Kidney (tissue), 13 donors: ENCODE measurements at regions not wholly inside any gene's neighbourhood (a gene's known extent, or its start where the extent isn't known, plus 50 kb on each side); places are given as distances from the start of the nearest gene placed in this dataset.
A peak's percentile ranks its signal among the peaks of the same experiment; 100 is the strongest.

ENCODE experiments used
- DNase-seq, 5 donors: peaks; one replicate each; pipeline ENCODE4 v3.0.0-alpha.2; 2013 to 2020
- FAIRE-seq: peaks from 2 replicates; lab custom pipeline; 2012; peaks lifted over from hg19 to GRCh38; lab: Jason Lieb, UNC
- H3K27ac ChIP-seq, 2 donors: one replicate each; pipeline ENCODE4 v1.7.0; 2013; ENCODE audit warnings: low read depth in 2 of 2, low read length in 2 of 2, inconsistent platforms in 1 of 2
- H3K27me3 ChIP-seq: one replicate; pipeline ENCODE4 v1.7.1; 2013; ENCODE audit warnings: low read length, inconsistent platforms; ENCODE audit not compliant: control insufficient read depth, insufficient read depth
- H3K36me3 ChIP-seq, 3 donors: one replicate each; pipeline versions ENCODE4 v1.7.0 to v1.7.1; 2013; ENCODE audit warnings: low read length in 3 of 3, control low read depth in 1 of 3, inconsistent platforms in 1 of 3; ENCODE audit not compliant: insufficient read depth in 3 of 3, control insufficient read depth in 2 of 3
- H3K4me1 ChIP-seq, 3 donors: one replicate each; pipeline versions ENCODE4 v1.7.0 to v1.7.1; 2013; ENCODE audit warnings: low read length in 3 of 3, inconsistent platforms in 1 of 3, low read depth in 1 of 3; ENCODE audit not compliant: control insufficient read depth in 2 of 3, insufficient read depth in 2 of 3
- H3K4me3 ChIP-seq, 3 donors: one replicate each; pipeline versions ENCODE4 v1.7.0 to v1.8.1; 2013; ENCODE audit warnings: low read length in 3 of 3, control low read depth in 1 of 3, inconsistent platforms in 1 of 3
- H3K9ac ChIP-seq, 3 donors: one replicate each; pipeline versions ENCODE4 v1.7.0 to v1.7.1; 2013; ENCODE audit warnings: low read length in 3 of 3, control low read depth in 1 of 3, inconsistent platforms in 1 of 3
- H3K9me3 ChIP-seq, 3 donors: one replicate each; pipeline versions ENCODE4 v1.7.0 to v1.7.1; 2013; ENCODE audit warnings: low read length in 3 of 3, control low read depth in 1 of 3, inconsistent platforms in 1 of 3; ENCODE audit not compliant: control insufficient read depth in 2 of 3, insufficient read depth in 1 of 3
- CTCF ChIP-seq: IDR thresholded peaks from 3 replicates; pipeline ENCODE4 v1.5.1; 2012; ENCODE audit warnings: mild to moderate bottlenecking, moderate library complexity, borderline replicate concordance; ENCODE audit not compliant: insufficient read depth; ENCODE audit errors: extremely low read depth
- intact Hi-C: fragments of 100-400 bp; cut with DNase I; formaldehyde crosslinking; loops from one replicate; pipeline ENCODE4 v1.11.1; 2022
- donor health status: control.
- donor health status: control.
- donor health status: control.
- donor health status: control.
- donor health status: control.
- donor health status: DM: yes; HTN: yes; CAD: no.
- donor health status: Normal renal cell carcinoma (clear cell type).

GRCh38 chr14:101068313-101069227 is 165.0 kb upstream of the RTL1 start:
- DNase-seq (peak in 2 of 5 donors; percentile 28 to 32), FAIRE-seq (no peak)
- Histone ChIP-seq H3K9ac (no peak overlapping the region), H3K9me3 (no peaks in the 10 kb centered on the region), H3K27me3 (no peaks in the 10 kb centered on the region), H3K27ac (no peak overlapping the region), H3K36me3 (no peaks in the 10 kb centered on the region), H3K4me1 (no peaks in the 10 kb centered on the region), H3K4me3 (no peak overlapping the region)
- TF ChIP-seq CTCF = no peak
- intact Hi-C loops = no loop called here

- no peak for FAIRE-seq
- no peak for TF ChIP-seq CTCF
- intact Hi-C loops = no loop called here
- Histone ChIP-seq H3K4me3 (no peak overlapping the region), H3K36me3 (no peaks in the 10 kb centered on the region), H3K27ac (no peak overlapping the region), H3K4me1 (no peaks in the 10 kb centered on the region), H3K9me3 (no peaks in the 10 kb centered on the region), H3K27me3 (no peaks in the 10 kb centered on the region), H3K9ac (no peak overlapping the region)
- DNase-seq = peak in 1 of 5 donors; percentile 29
These were observed 165.7 kb upstream of the RTL1 start for GRCh38 chr14:101069228-101069549.

- no peak for FAIRE-seq
- peak in 3 of 5 donors; percentile 7 to 57 (median 23) for DNase-seq
These were observed 166.3 kb upstream of the RTL1 start for GRCh38 chr14:101069666-101070362.

More at GRCh38 chr14:101069666-101070362, 166.3 kb upstream of the RTL1 start:
- Histone ChIP-seq H3K4me3 (no peak overlapping the region), H3K4me1 (no peaks in the 10 kb centered on the region), H3K9ac (no peak overlapping the region), H3K27ac (no peak overlapping the region), H3K9me3 (no peaks in the 10 kb centered on the region), H3K27me3 (no peaks in the 10 kb centered on the region), H3K36me3 (no peaks in the 10 kb centered on the region)
- no peak for TF ChIP-seq CTCF
- intact Hi-C loops = no loop called here
